Ishikawa (cell line): ENCODE measurements at regions not wholly inside any gene's neighbourhood (a gene's known extent, or its start where the extent isn't known, plus 50 kb on each side); places are given as distances from the start of the nearest gene placed in this dataset.

Experiments
- CEBPB ChIP-seq: IDR thresholded peaks from 2 replicates; pipeline ENCODE4 v1.6.1; 2012
- CREB1 ChIP-seq: IDR thresholded peaks from 2 replicates; pipeline ENCODE4 v1.6.1; 2012; ENCODE audit warnings: low read depth
- EGR1 ChIP-seq: IDR thresholded peaks from 2 replicates; pipeline ENCODE4 v1.6.1; 2012
- EP300 ChIP-seq: IDR thresholded peaks from 2 replicates; pipeline ENCODE4 v1.6.1; 2012; ENCODE audit warnings: borderline replicate concordance
- FOXM1 ChIP-seq: IDR thresholded peaks from 2 replicates; pipeline ENCODE4 v1.6.1; 2012; ENCODE audit warnings: low read depth, borderline replicate concordance
- NFIC ChIP-seq: IDR thresholded peaks from 2 replicates; pipeline ENCODE4 v1.6.1; 2012
- RAD21 ChIP-seq: IDR thresholded peaks from 2 replicates; pipeline ENCODE4 v1.6.1; 2012; ENCODE audit warnings: low read depth
- TAF1 ChIP-seq: IDR thresholded peaks from 2 replicates; pipeline ENCODE4 v1.6.1; 2012; ENCODE audit warnings: low read depth, mild to moderate bottlenecking
- TCF12 ChIP-seq: IDR thresholded peaks from 2 replicates; pipeline ENCODE4 v1.6.1; 2012; ENCODE audit warnings: low read depth
- TEAD4 ChIP-seq: IDR thresholded peaks from 2 replicates; pipeline ENCODE4 v1.6.1; 2012
- YY1 ChIP-seq: IDR thresholded peaks from 2 replicates; pipeline ENCODE4 v1.6.1; 2012; ENCODE audit warnings: low read depth
- ZBTB7A ChIP-seq: IDR thresholded peaks from 2 replicates; pipeline ENCODE4 v1.6.1; 2012; ENCODE audit warnings: low read depth
- TF ChIP-seq, protein P1 (sequence below): IDR thresholded peaks from 2 replicates; pipeline ENCODE4 v1.6.1; 2012
- TF ChIP-seq, protein P2 (sequence below): IDR thresholded peaks from 2 replicates; pipeline ENCODE4 v1.6.1; 2012
- TF ChIP-seq, protein P3 (sequence below): IDR thresholded peaks from 2 replicates; pipeline ENCODE4 v1.6.1; 2012; ENCODE audit warnings: low read depth, mild to moderate bottlenecking

DNA sequence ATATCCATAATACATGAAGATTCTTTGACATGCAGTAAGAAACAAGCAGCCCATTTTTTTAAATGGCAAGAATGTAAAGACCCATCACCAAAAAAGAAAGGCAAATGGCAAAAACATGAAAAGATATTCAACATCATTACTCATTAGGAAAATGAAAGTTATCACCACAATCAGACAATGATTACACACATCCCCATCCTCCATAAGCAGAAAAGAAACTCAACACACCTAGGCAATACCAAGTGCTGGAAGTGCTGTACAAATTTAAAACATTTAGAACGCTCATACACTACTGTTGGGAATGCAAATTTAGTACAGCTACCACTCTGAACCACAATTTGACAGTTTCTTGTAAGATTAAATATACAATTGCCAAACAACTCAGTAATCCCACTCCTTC lies 466.7 kb downstream of the ACTL7B start:
- no peak for TF ChIP-seq TCF12
- TF ChIP-seq EP300: no peak
- TF ChIP-seq EGR1: no peak
- TF ChIP-seq ZBTB7A: no peak
- no peak for TF ChIP-seq CEBPB
- no peak for TF ChIP-seq FOXM1
- no peak for TF ChIP-seq CREB1

DNA sequence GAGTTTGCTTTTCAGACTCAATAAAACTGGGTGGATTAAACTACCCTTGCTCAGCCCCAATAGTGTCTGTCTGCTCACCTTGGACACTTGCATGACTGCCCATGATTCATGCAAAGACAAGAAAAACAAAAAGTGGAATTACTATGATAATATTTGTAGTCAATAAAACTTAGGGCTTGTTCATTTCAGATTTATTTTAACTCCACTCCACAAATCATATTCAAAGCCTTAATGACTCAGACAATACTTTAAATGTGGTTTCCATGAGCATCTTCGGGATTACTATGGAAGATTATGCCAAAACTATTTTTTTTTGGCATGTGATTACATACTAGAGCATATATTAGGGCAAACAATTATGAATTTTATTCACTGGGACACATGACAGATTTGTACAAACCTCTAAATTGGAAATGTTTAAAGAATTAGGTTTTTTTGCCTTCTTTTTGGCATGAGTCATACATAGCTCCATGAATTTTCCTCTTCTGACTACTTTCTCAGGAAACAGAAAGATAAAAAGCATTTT lies 468.9 kb downstream of the ACTL7B start:
- TF ChIP-seq, protein P1, sequence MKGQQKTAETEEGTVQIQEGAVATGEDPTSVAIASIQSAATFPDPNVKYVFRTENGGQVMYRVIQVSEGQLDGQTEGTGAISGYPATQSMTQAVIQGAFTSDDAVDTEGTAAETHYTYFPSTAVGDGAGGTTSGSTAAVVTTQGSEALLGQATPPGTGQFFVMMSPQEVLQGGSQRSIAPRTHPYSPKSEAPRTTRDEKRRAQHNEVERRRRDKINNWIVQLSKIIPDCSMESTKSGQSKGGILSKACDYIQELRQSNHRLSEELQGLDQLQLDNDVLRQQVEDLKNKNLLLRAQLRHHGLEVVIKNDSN: no peak
- TF ChIP-seq TAF1 (no peak), EP300 (no peak), TEAD4 (no peak), CREB1 (no peak), ZBTB7A (no peak), TCF12 (no peak), CEBPB (no peak), FOXM1 (no peak), RAD21 (no peak), NFIC (no peak)
- TF ChIP-seq, protein P2, sequence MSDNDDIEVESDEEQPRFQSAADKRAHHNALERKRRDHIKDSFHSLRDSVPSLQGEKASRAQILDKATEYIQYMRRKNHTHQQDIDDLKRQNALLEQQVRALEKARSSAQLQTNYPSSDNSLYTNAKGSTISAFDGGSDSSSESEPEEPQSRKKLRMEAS: no peak
- TF ChIP-seq, protein P3, sequence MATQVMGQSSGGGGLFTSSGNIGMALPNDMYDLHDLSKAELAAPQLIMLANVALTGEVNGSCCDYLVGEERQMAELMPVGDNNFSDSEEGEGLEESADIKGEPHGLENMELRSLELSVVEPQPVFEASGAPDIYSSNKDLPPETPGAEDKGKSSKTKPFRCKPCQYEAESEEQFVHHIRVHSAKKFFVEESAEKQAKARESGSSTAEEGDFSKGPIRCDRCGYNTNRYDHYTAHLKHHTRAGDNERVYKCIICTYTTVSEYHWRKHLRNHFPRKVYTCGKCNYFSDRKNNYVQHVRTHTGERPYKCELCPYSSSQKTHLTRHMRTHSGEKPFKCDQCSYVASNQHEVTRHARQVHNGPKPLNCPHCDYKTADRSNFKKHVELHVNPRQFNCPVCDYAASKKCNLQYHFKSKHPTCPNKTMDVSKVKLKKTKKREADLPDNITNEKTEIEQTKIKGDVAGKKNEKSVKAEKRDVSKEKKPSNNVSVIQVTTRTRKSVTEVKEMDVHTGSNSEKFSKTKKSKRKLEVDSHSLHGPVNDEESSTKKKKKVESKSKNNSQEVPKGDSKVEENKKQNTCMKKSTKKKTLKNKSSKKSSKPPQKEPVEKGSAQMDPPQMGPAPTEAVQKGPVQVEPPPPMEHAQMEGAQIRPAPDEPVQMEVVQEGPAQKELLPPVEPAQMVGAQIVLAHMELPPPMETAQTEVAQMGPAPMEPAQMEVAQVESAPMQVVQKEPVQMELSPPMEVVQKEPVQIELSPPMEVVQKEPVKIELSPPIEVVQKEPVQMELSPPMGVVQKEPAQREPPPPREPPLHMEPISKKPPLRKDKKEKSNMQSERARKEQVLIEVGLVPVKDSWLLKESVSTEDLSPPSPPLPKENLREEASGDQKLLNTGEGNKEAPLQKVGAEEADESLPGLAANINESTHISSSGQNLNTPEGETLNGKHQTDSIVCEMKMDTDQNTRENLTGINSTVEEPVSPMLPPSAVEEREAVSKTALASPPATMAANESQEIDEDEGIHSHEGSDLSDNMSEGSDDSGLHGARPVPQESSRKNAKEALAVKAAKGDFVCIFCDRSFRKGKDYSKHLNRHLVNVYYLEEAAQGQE: no peak

DNA sequence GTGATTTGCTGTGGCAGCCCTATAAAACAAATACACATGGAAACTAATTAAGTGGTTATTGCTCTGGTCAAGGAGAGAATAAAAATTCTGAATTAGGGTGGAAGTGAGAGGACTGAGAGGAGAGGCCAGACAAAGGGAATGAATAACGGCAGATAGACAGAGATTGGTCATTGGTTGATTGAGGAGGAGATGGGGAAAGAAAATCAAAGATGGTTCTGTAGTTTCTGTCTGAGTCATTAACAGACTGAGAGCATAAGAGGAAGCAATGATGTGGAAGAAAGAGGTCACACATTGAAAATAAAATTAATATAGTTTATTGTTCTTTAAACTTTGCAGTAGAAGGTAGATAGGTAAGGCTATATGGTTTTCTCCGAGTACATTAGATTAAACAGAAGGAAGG lies 469.8 kb downstream of the ACTL7B start:
- no peak for TF ChIP-seq ZBTB7A
- TF ChIP-seq EGR1: no peak

DNA sequence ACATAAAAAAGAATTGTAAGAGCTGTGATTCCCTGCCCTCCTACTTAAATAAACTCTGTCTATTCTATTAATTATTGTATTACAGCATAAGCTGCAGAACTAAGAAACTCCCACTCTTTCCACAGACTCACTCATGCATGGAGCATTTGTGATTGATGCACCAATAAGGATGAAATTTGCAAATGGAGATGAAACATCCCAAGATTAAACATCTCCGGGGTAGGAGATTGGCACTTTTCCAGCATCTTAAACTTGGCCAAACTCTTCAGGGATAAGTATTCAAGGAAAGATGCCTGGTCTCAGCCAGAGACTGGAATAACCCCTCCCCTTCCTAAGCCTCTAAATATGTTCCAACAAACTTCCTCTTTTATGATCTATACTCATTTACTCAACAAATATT lies 472.0 kb downstream of the ACTL7B start:
- TF ChIP-seq YY1: no peak
- TF ChIP-seq, protein P3: no peak
- no peak for TF ChIP-seq ZBTB7A
- TF ChIP-seq FOXM1: no peak
- no peak for TF ChIP-seq EGR1
- no peak for TF ChIP-seq TCF12
- TF ChIP-seq CREB1: no peak
- no peak for TF ChIP-seq CEBPB

DNA sequence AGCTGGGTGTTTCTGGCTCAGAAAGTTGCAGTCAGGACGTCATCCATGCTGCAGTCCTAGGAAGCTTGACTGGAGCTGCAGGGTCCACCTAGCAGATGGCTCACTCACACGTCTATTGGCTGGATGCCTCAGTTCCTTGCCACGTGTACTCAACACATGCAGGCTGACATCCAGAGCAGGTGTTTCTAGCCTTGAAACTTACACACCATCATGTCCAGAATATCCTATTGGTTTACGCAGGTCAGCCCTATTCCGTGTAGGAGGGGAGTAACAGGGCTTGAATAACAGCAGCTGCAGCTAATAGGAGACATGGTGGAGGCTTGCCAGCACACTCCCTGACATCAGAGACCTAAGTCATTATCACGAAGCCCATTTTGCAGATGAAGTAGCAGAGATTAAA lies 473.5 kb downstream of the ACTL7B start:
- TF ChIP-seq EP300: no peak
- no peak for TF ChIP-seq CEBPB
- TF ChIP-seq, protein P1: no peak
- no peak for TF ChIP-seq FOXM1
- TF ChIP-seq, protein P2: no peak

DNA sequence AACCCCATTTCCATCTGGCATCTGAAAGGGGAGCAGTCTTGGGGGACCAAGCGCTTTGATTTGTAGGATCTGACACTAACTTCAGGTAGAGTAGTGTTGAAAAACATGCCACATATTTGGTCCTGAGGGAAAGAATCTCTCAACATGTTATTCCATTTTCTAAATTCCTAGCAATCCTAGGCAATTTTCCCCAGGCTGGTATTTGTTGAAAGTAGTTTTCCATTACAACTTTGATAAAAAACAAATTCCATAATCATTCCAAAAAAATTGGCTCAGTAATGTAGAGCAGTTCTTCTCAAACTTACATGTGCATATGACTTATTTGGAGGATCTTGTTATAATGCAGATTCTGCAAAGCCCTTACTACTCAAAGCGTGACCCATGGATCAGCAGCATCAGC lies 477.9 kb downstream of the ACTL7B start:
- TF ChIP-seq YY1: no peak

DNA sequence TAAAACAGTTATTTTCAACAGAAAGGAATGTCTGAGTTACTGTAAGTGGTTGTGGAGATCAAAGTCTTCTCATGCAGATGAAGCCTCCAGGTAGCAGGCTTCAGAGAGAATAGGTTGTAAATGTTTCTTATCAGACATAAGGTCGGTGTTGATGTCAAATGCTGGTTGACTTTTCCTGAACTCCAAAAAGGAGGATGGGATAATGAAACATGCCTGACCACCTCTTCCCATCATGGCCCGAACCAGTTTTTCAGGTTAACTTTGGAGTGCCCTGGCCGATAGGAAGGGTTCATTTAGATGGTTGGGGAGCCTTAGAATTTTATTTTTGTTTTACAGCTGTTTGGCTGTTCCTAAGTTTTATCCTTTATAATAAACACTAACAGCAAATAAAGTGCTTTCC lies 478.4 kb downstream of the ACTL7B start:
- TF ChIP-seq, protein P2: no peak
- TF ChIP-seq EGR1: no peak
- no peak for TF ChIP-seq RAD21
- no peak for TF ChIP-seq CEBPB
- no peak for TF ChIP-seq TEAD4
- TF ChIP-seq, protein P1: no peak
- TF ChIP-seq EP300: no peak
- no peak for TF ChIP-seq NFIC
- TF ChIP-seq, protein P3: no peak
- TF ChIP-seq TAF1: no peak
- TF ChIP-seq ZBTB7A: no peak
- TF ChIP-seq YY1: no peak
- TF ChIP-seq TCF12: no peak
- TF ChIP-seq CREB1: no peak
- TF ChIP-seq FOXM1: no peak
